Neural cell (in vitro differentiated cells): ENCODE measurements at regions not wholly inside any gene's neighbourhood (a gene's known extent, or its start where the extent isn't known, plus 50 kb on each side); places are given as distances from the start of the nearest gene placed in this dataset.

Experiments
- H2AFZ ChIP-seq: fragments of 200-600, 300-800 bp; sonication (generic), shearing (Covaris generic); 2 replicates; pipeline ENCODE4 v1.6.0; 2014; ENCODE audit warnings: low read depth, mild to moderate bottlenecking, antibody characterized with exemption, low read length, moderate library complexity
- H3F3A ChIP-seq: fragments of 200-600 bp; shearing (Covaris generic); 2 replicates; pipeline ENCODE4 v1.6.1; 2016; ENCODE audit warnings: mild to moderate bottlenecking, moderate library complexity, mixed read lengths, antibody characterized with exemption, low read length; ENCODE audit not compliant: insufficient read depth, poor library complexity, severe bottlenecking
- H3K27ac ChIP-seq: fragments of 200-600, 300-800 bp; sonication (generic), shearing (Covaris generic); 2 replicates; pipeline ENCODE4 v1.5.1; 2014; ENCODE audit warnings: mild to moderate bottlenecking, low read length, moderate library complexity
- H3K27me3 ChIP-seq: fragments of 300-800, 200-600 bp; sonication (generic), shearing (Covaris generic); 2 replicates; pipeline ENCODE4 v1.6.0; 2014; ENCODE audit warnings: mild to moderate bottlenecking, low read depth, low read length, moderate library complexity; ENCODE audit not compliant: insufficient read depth
- H3K36me3 ChIP-seq: fragments of 300-800, 200-600 bp; sonication (generic), shearing (Covaris generic); 2 replicates; pipeline ENCODE4 v1.5.1; 2014; ENCODE audit warnings: mild to moderate bottlenecking, antibody characterized with exemption, low read length, moderate library complexity; ENCODE audit not compliant: insufficient read depth
- H3K4me2 ChIP-seq: fragments of 300-800, 200-600 bp; sonication (generic), shearing (Covaris generic); 2 replicates; pipeline ENCODE4 v1.6.0; 2014; ENCODE audit warnings: mild to moderate bottlenecking, low read length
- H3K4me3 ChIP-seq: fragments of 300-800, 200-600 bp; sonication (generic), shearing (Covaris generic); 2 replicates; pipeline ENCODE4 v1.5.1; 2014; ENCODE audit warnings: mild to moderate bottlenecking, low read length, moderate library complexity
- H3K79me2 ChIP-seq: fragments of 200-600 bp; shearing (Covaris generic); replicated peaks from 2 replicates; pipeline ENCODE4 v1.6.0; 2014; ENCODE audit warnings: mild to moderate bottlenecking, low read length, moderate library complexity; ENCODE audit not compliant: insufficient read depth
- H3K9ac ChIP-seq: fragments of 300-800, 200-600 bp; sonication (generic), shearing (Covaris generic); 2 replicates; pipeline ENCODE4 v1.6.1; 2016; ENCODE audit warnings: mild to moderate bottlenecking, low read length, mixed read lengths
- H3K9me2 ChIP-seq: fragments of 200-600 bp; shearing (Covaris generic); 2 replicates; pipeline ENCODE4 v1.6.1; 2016; ENCODE audit warnings: mild to moderate bottlenecking, low read length, mixed read lengths; ENCODE audit not compliant: insufficient read depth
- H3K9me3 ChIP-seq: fragments of 200-600, 300-800 bp; sonication (generic), shearing (Covaris generic); 2 replicates; pipeline ENCODE4 v1.6.1; 2016; ENCODE audit warnings: mild to moderate bottlenecking, mixed run types, low read length, moderate library complexity, mixed read lengths
- H4K20me1 ChIP-seq: fragments of 200-600 bp; shearing (Covaris generic); 2 replicates; pipeline ENCODE4 v1.6.1; 2016; ENCODE audit warnings: mild to moderate bottlenecking, mixed run types; ENCODE audit not compliant: insufficient read depth
- EP300 ChIP-seq: fragments of 450-650 bp; conservative IDR thresholded peaks from 2 replicates; pipeline ENCODE4 v1.6.1; 2014; ENCODE audit warnings: antibody characterized with exemption, mild to moderate bottlenecking, moderate library complexity; ENCODE audit not compliant: poor library complexity, severe bottlenecking
- EZH2 ChIP-seq: fragments of 200-600, 300-800 bp; shearing (Covaris generic), sonication (generic); IDR thresholded peaks from 2 replicates; pipeline ENCODE4 v1.6.1; 2014; ENCODE audit warnings: antibody characterized with exemption, low read length, borderline replicate concordance, mild to moderate bottlenecking; ENCODE audit not compliant: insufficient read depth, poor library complexity, severe bottlenecking
- MXI1 ChIP-seq: fragments of 450-650 bp; conservative IDR thresholded peaks from 2 replicates; pipeline ENCODE4 v1.6.1; 2014; ENCODE audit warnings: antibody characterized with exemption, mild to moderate bottlenecking; ENCODE audit not compliant: poor library complexity, severe bottlenecking
- POLR2AphosphoS5 ChIP-seq: IDR thresholded peaks from 2 replicates; pipeline ENCODE4 v1.6.1; 2012
- RAD21 ChIP-seq: fragments of 450-650 bp; conservative IDR thresholded peaks from 2 replicates; pipeline ENCODE4 v1.6.1; 2014; ENCODE audit warnings: antibody characterized with exemption, mild to moderate bottlenecking, moderate library complexity
- SMC3 ChIP-seq: fragments of 450-650 bp; conservative IDR thresholded peaks from 2 replicates; pipeline ENCODE4 v1.6.1; 2014; ENCODE audit warnings: antibody characterized with exemption, mild to moderate bottlenecking, moderate library complexity; ENCODE audit not compliant: poor library complexity
- TAF1 ChIP-seq: IDR thresholded peaks from 2 replicates; pipeline ENCODE4 v1.6.1; 2012; ENCODE audit warnings: low read depth
- TF ChIP-seq, protein P1 (sequence below): IDR thresholded peaks from 2 replicates; pipeline ENCODE4 v1.6.1; 2012; ENCODE audit warnings: borderline replicate concordance
- TF ChIP-seq, protein P2 (sequence below): fragments of 450-650 bp; IDR thresholded peaks from 2 replicates; pipeline ENCODE4 v1.5.1; 2014; ENCODE audit warnings: antibody characterized with exemption, mild to moderate bottlenecking, moderate library complexity; ENCODE audit not compliant: poor library complexity, severe bottlenecking

GRCh38 chr16:9232102-9232770 lies 140.8 kb downstream of the HAPSTR1 start:
- Histone ChIP-seq H3K9me3 (peaks cover under 1% of the 10 kb centered on the region), H3K9ac (no peak overlapping the region), H3K4me2 (no peak overlapping the region), H3K4me3 (no peak overlapping the region), H3K36me3 (no peaks in the 10 kb centered on the region), H4K20me1 (no peaks in the 10 kb centered on the region), H3K9me2 (no peaks in the 10 kb centered on the region), H3K27ac (no peak overlapping the region), H3K27me3 (no peaks in the 10 kb centered on the region), H2AFZ (no peak overlapping the region), H3F3A (no peaks in the 10 kb centered on the region), H3K79me2 (no peaks in the 10 kb centered on the region)
- TF ChIP-seq, protein P1, sequence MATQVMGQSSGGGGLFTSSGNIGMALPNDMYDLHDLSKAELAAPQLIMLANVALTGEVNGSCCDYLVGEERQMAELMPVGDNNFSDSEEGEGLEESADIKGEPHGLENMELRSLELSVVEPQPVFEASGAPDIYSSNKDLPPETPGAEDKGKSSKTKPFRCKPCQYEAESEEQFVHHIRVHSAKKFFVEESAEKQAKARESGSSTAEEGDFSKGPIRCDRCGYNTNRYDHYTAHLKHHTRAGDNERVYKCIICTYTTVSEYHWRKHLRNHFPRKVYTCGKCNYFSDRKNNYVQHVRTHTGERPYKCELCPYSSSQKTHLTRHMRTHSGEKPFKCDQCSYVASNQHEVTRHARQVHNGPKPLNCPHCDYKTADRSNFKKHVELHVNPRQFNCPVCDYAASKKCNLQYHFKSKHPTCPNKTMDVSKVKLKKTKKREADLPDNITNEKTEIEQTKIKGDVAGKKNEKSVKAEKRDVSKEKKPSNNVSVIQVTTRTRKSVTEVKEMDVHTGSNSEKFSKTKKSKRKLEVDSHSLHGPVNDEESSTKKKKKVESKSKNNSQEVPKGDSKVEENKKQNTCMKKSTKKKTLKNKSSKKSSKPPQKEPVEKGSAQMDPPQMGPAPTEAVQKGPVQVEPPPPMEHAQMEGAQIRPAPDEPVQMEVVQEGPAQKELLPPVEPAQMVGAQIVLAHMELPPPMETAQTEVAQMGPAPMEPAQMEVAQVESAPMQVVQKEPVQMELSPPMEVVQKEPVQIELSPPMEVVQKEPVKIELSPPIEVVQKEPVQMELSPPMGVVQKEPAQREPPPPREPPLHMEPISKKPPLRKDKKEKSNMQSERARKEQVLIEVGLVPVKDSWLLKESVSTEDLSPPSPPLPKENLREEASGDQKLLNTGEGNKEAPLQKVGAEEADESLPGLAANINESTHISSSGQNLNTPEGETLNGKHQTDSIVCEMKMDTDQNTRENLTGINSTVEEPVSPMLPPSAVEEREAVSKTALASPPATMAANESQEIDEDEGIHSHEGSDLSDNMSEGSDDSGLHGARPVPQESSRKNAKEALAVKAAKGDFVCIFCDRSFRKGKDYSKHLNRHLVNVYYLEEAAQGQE = no peak
- TF ChIP-seq SMC3 (no peak), RAD21 (no peak), TAF1 (no peak), EZH2 (no peak), MXI1 (no peak)

DNA sequence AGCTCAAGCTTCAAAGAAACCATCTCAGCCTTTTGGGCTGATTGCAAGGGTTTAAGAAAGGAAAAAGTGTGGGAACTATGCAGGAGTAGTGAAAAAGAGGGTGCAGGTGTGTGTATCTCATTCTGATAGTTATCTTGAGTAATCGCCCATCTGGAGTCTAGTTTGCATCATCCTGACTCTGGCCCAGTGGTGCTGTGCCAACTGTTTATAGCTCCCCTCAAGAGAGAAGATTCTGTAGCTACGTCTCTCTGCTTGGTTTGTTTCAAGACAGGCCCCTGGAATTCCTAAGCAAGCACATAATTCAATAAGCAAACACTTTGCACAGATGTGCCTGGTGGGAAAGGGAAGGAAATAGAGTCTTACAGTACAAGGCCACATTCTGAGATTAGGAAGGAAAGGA lies 144.4 kb downstream of the HAPSTR1 start:
- TF ChIP-seq SMC3 = no peak
- no peak for TF ChIP-seq POLR2AphosphoS5
- no peak for TF ChIP-seq EZH2
- no peak for TF ChIP-seq TAF1
- TF ChIP-seq, protein P2, sequence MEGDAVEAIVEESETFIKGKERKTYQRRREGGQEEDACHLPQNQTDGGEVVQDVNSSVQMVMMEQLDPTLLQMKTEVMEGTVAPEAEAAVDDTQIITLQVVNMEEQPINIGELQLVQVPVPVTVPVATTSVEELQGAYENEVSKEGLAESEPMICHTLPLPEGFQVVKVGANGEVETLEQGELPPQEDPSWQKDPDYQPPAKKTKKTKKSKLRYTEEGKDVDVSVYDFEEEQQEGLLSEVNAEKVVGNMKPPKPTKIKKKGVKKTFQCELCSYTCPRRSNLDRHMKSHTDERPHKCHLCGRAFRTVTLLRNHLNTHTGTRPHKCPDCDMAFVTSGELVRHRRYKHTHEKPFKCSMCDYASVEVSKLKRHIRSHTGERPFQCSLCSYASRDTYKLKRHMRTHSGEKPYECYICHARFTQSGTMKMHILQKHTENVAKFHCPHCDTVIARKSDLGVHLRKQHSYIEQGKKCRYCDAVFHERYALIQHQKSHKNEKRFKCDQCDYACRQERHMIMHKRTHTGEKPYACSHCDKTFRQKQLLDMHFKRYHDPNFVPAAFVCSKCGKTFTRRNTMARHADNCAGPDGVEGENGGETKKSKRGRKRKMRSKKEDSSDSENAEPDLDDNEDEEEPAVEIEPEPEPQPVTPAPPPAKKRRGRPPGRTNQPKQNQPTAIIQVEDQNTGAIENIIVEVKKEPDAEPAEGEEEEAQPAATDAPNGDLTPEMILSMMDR = no peak
- no peak for TF ChIP-seq RAD21
- TF ChIP-seq MXI1 = no peak
- TF ChIP-seq EP300 = no peak
- TF ChIP-seq, protein P1 = no peak
- Histone ChIP-seq H3K27me3 (no peaks in the 10 kb centered on the region), H4K20me1 (no peaks in the 10 kb centered on the region), H2AFZ (no peak overlapping the region), H3K4me2 (no peak overlapping the region), H3K9me3 (peaks cover 4% of the 10 kb centered on the region), H3K79me2 (no peaks in the 10 kb centered on the region), H3K9ac (no peak overlapping the region), H3K9me2 (no peaks in the 10 kb centered on the region), H3F3A (no peaks in the 10 kb centered on the region), H3K4me3 (no peak overlapping the region), H3K36me3 (no peaks in the 10 kb centered on the region), H3K27ac (no peak overlapping the region)
